ENCODE measurements at regions not wholly inside any gene's neighbourhood (a gene's known extent, or its start where the extent isn't known, plus 50 kb on each side); places are given as distances from the start of the nearest gene placed in this dataset.
A peak's percentile ranks its signal among the peaks of the same experiment; 100 is the strongest.

- Histone ChIP-seq H3K79me2 (ENCODE audit: insufficient read depth, low read length) (no peaks in the 10 kb centered on the region), H3K27ac (ENCODE audit: low read depth, low read length) (no peak overlapping the region), H3K36me3 (ENCODE audit: insufficient read depth, low read length) (no peaks in the 10 kb centered on the region), H3K4me3 (ENCODE audit: insufficient read depth, low read depth, low read length) (no peak overlapping the region), H4K20me1 (ENCODE audit: insufficient read depth, low read length) (no peaks in the 10 kb centered on the region), H3K27me3 (ENCODE audit: insufficient read depth, low read length) (peaks cover 29% of the 10 kb centered on the region), H3K9ac (ENCODE audit: low read length) (no peak overlapping the region), H3K4me1 (ENCODE audit: insufficient read depth, low read length) (no peaks in the 10 kb centered on the region), H3K9me3 (ENCODE audit: insufficient read depth, low read depth, low read length) (no peaks in the 10 kb centered on the region), H2AFZ (ENCODE audit: low read depth, low read length) (no peak overlapping the region), H3K4me2 (ENCODE audit: low read length) (no peak overlapping the region)
- Mint-ChIP-seq H3K27ac (ENCODE audit: unreplicated experiment) (no peak overlapping the region), H3K9me3 (ENCODE audit: unreplicated experiment) (no peaks in the 10 kb centered on the region), H3K36me3 (ENCODE audit: low read depth, unreplicated experiment) (no peaks in the 10 kb centered on the region), H3K27me3 (ENCODE audit: low read depth, unreplicated experiment) (peaks cover 69% of the 10 kb centered on the region), H3K4me1 (ENCODE audit: low read depth, unreplicated experiment) (peaks cover 3% of the 10 kb centered on the region), H3K4me3 (ENCODE audit: unreplicated experiment) (no peak overlapping the region)
- DNase-seq (ENCODE audit: low read depth) (no peak), FAIRE-seq (no peak)
- TF ChIP-seq EZH2 (IDR thresholded peaks at IDR 0.05; ENCODE audit: insufficient read depth, low read length): no peak
- TF ChIP-seq, protein P1, sequence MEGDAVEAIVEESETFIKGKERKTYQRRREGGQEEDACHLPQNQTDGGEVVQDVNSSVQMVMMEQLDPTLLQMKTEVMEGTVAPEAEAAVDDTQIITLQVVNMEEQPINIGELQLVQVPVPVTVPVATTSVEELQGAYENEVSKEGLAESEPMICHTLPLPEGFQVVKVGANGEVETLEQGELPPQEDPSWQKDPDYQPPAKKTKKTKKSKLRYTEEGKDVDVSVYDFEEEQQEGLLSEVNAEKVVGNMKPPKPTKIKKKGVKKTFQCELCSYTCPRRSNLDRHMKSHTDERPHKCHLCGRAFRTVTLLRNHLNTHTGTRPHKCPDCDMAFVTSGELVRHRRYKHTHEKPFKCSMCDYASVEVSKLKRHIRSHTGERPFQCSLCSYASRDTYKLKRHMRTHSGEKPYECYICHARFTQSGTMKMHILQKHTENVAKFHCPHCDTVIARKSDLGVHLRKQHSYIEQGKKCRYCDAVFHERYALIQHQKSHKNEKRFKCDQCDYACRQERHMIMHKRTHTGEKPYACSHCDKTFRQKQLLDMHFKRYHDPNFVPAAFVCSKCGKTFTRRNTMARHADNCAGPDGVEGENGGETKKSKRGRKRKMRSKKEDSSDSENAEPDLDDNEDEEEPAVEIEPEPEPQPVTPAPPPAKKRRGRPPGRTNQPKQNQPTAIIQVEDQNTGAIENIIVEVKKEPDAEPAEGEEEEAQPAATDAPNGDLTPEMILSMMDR (IDR thresholded peaks at IDR 0.05; ENCODE audit: insufficient read depth, low read depth, low read length): no peak
These were observed 254.6 kb downstream of the OTUD1 start for GRCh38 chr10:23693501-23693901.

DNA sequence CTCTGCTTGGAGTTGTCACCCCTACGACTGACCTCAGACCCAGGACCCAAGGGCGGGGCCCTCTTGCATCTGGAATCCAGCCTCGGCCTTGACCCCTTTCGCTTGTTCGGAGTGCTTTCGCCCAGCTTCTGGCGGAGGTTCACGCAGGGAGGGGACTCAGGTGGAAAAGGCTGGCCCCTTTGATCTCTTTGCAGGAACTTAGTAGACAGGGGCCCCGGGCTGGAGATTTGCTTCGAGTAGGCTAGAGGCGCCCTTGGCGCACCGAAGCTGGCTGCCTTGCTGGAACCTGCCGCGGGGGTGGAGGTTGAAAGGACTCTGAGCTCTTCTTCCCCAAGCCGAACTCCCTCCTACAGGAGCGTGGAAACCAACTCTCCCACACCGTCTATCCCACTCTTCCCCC, 255.1 kb downstream of the OTUD1 start:
- H3K27me3 Mint-ChIP-seq (ENCODE audit: low read depth, unreplicated experiment): peaks cover 69% of the 10 kb centered on the region
- H3K4me1 ChIP-seq (ENCODE audit: insufficient read depth, low read length): no peaks in the 10 kb centered on the region
- H3K27me3 ChIP-seq (ENCODE audit: insufficient read depth, low read length): peaks cover 29% of the 10 kb centered on the region
- no peak for DNase-seq (ENCODE audit: low read depth)
- peak overlapping the region; percentile 74 for H3K4me3 Mint-ChIP-seq (ENCODE audit: unreplicated experiment)
- no peaks in the 10 kb centered on the region for H3K79me2 ChIP-seq (ENCODE audit: insufficient read depth, low read length)
- FAIRE-seq: no peak
- TF ChIP-seq, protein P1 (IDR thresholded peaks at IDR 0.05; ENCODE audit: insufficient read depth, low read depth, low read length): no peak
- no peak for TF ChIP-seq EZH2 (IDR thresholded peaks at IDR 0.05; ENCODE audit: insufficient read depth, low read length)
- no peaks in the 10 kb centered on the region for H4K20me1 ChIP-seq (ENCODE audit: insufficient read depth, low read length)
- H3K4me3 ChIP-seq (ENCODE audit: insufficient read depth, low read depth, low read length): no peak overlapping the region
- no peaks in the 10 kb centered on the region for H3K36me3 ChIP-seq (ENCODE audit: insufficient read depth, low read length)
- H3K9me3 ChIP-seq (ENCODE audit: insufficient read depth, low read depth, low read length): no peaks in the 10 kb centered on the region
- no peaks in the 10 kb centered on the region for H3K36me3 Mint-ChIP-seq (ENCODE audit: low read depth, unreplicated experiment)
- H2AFZ ChIP-seq (ENCODE audit: low read depth, low read length): no peak overlapping the region
- peaks cover 3% of the 10 kb centered on the region for H3K4me1 Mint-ChIP-seq (ENCODE audit: low read depth, unreplicated experiment)
- H3K9ac ChIP-seq (ENCODE audit: low read length): no peak overlapping the region
- H3K27ac ChIP-seq (ENCODE audit: low read depth, low read length): no peak overlapping the region
- H3K9me3 Mint-ChIP-seq (ENCODE audit: unreplicated experiment): no peaks in the 10 kb centered on the region
- no peak overlapping the region for H3K27ac Mint-ChIP-seq (ENCODE audit: unreplicated experiment)
- H3K4me2 ChIP-seq (ENCODE audit: low read length): peak overlapping the region; percentile 46

GRCh38 chr10:23694446-23694920, 255.6 kb downstream of the OTUD1 start:
- H3K27me3 ChIP-seq (ENCODE audit: insufficient read depth, low read length): peaks cover 29% of the 10 kb centered on the region

More at GRCh38 chr10:23694446-23694920, 255.6 kb downstream of the OTUD1 start:
- H3K4me2 ChIP-seq (ENCODE audit: low read length): peak overlapping the region; percentile 46
- no peak overlapping the region for H3K9ac ChIP-seq (ENCODE audit: low read length)
- no peaks in the 10 kb centered on the region for H4K20me1 ChIP-seq (ENCODE audit: insufficient read depth, low read length)
- FAIRE-seq (no peak), DNase-seq (ENCODE audit: low read depth) (no peak)
- no peak overlapping the region for H2AFZ ChIP-seq (ENCODE audit: low read depth, low read length)
- no peaks in the 10 kb centered on the region for H3K79me2 ChIP-seq (ENCODE audit: insufficient read depth, low read length)
- Mint-ChIP-seq H3K4me1 (ENCODE audit: low read depth, unreplicated experiment) (peaks cover 3% of the 10 kb centered on the region), H3K36me3 (ENCODE audit: low read depth, unreplicated experiment) (no peaks in the 10 kb centered on the region), H3K9me3 (ENCODE audit: unreplicated experiment) (no peaks in the 10 kb centered on the region), H3K4me3 (ENCODE audit: unreplicated experiment) (peak overlapping the region; percentile 74), H3K27me3 (ENCODE audit: low read depth, unreplicated experiment) (peaks cover 72% of the 10 kb centered on the region), H3K27ac (ENCODE audit: unreplicated experiment) (no peak overlapping the region)
- no peaks in the 10 kb centered on the region for H3K9me3 ChIP-seq (ENCODE audit: insufficient read depth, low read depth, low read length)
- TF ChIP-seq EZH2 (IDR thresholded peaks at IDR 0.05; ENCODE audit: insufficient read depth, low read length): no peak
- TF ChIP-seq, protein P1 (IDR thresholded peaks at IDR 0.05; ENCODE audit: insufficient read depth, low read depth, low read length): no peak
- no peaks in the 10 kb centered on the region for H3K36me3 ChIP-seq (ENCODE audit: insufficient read depth, low read length)
- H3K4me3 ChIP-seq (ENCODE audit: insufficient read depth, low read depth, low read length): no peak overlapping the region
- H3K27ac ChIP-seq (ENCODE audit: low read depth, low read length): no peak overlapping the region
- no peaks in the 10 kb centered on the region for H3K4me1 ChIP-seq (ENCODE audit: insufficient read depth, low read length)

All from astrocyte (in vitro differentiated cells and primary cell).